D721Med (cell line): ENCODE measurements at regions not wholly inside any gene's neighbourhood (a gene's known extent, or its start where the extent isn't known, plus 50 kb on each side); places are given as distances from the start of the nearest gene placed in this dataset.

Source experiments
- DNase-seq: peaks from one replicate; pipeline ENCODE4 v3.0.0; 2011; ENCODE audit warnings: low spot score; ENCODE audit not compliant: insufficient read length
- FAIRE-seq: peaks from 2 replicates; lab custom pipeline; 2011; peaks lifted over from hg19 to GRCh38; lab: Jason Lieb, UNC
- CTCF ChIP-seq: IDR thresholded peaks from 2 replicates; pipeline ENCODE4 v1.5.1; 2012; ENCODE audit warnings: mild to moderate bottlenecking, control low read depth; ENCODE audit not compliant: insufficient read depth; ENCODE audit errors: missing control alignments

DNA sequence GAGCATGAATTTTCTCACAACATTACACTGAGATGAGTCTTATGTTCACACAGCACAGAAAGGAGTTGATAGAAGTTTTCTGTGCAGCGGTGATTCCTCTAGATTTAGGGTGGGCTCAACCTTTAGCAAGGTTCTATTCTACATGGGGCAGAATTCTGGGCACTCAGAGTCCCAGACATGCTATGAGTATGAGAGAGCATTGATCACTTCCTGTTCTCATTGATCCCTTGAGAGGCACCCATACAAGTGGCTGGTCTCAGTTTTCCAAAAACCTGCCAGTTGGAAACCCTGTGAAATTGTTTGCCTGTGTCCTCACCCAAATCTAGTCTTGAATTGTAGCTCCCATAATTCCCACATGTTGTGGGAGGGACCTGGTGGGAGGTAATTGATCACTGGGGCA lies 112.5 kb upstream of the NR2F2 start:
- no peak for TF ChIP-seq CTCF
- DNase-seq (no peak), FAIRE-seq (no peak)

DNA sequence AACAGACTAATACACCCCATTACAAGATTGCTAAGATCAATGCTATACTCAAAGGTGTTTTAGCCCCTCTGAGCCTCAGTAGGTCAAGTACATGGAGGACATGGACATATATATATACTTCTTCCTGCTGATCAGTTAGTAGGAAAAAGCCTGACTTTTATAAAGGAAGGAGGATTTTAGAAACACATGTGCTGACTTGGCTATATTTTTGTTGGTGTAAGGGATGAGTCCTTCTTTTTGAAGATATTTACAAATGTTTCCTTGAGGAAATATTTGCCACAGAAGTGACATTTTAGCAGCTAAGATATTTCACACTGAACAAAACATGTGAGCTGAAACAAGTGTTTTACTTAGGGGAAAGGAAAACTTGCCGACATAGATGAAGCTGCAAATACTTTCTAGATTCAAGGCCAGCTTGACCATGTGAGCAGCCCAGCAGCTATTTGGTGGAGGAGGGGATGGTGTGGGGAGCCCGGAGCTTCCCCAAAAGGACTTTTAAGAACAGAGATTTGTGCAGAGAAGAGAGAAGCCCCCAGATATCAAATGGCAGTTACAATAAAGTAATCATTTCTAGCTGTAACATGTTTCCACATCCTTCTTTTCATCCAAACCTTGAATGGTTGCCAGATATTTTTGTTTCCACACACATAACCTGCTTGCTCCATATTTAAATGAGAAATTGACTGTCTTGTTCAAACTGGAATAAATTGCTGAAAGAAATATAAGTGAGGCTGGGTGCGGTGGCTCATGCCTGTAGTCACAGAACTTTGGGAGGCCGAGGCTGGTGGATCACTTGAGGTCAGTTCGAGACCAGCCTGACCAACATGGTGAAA lies 111.7 kb upstream of the NR2F2 start:
- TF ChIP-seq CTCF: no peak
- FAIRE-seq: no peak
- no peak for DNase-seq

GRCh38 chr15:96219681-96220080 lies 110.8 kb upstream of the NR2F2 start:
- no peak for TF ChIP-seq CTCF
- FAIRE-seq: no peak
- DNase-seq: no peak

DNA sequence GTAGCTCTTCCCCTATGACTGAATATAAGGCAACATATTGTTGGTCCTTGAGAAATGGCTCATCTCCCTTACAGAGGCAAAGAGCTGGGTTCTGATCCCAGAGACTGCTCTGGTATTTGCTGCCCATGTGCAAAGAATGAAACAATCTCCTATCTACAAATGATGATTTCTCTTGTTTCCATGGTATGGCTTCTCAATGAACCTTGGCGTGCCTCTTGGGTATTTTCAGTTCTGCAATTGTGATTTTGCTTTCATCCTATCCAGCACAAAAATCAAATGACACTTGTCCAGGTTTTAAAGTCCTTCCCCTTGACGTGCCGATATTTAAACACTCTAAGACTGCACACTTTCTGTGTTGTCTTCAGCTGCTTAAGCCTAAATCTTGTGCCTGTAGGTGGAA lies 109.8 kb upstream of the NR2F2 start:
- no peak for FAIRE-seq
- no peak for DNase-seq
- TF ChIP-seq CTCF: no peak

DNA sequence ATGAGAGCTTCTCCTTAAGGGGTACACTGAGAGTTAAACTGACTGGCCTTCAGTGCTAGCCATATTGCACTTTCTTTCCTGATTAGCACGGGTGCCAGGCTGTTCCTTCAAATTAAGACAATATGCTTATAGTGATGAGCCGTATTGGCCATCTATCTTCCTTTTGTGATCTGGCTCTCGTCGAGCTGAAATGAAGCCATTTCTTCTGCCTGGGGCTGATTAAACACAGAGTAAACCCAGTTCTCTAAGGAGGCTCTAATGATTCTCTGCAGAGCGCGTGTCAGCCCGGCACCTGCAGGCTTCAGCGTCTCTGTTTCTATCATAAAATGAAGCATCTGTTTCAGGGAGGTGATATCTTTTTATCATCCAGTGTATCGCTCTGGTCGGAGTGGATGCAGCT lies 107.5 kb upstream of the NR2F2 start:
- no peak for DNase-seq
- FAIRE-seq: no peak

GRCh38 chr15:96223939-96224338 lies 106.6 kb upstream of the NR2F2 start:
- FAIRE-seq: no peak
- no peak for TF ChIP-seq CTCF
- no peak for DNase-seq

More for the DNA sequence above, 107.5 kb upstream of the NR2F2 start:
- TF ChIP-seq CTCF: no peak

- no peak for TF ChIP-seq CTCF
- DNase-seq (no peak), FAIRE-seq (no peak)
These were observed 104.7 kb upstream of the NR2F2 start for GRCh38 chr15:96225642-96226259.
